Gastrocnemius medialis (tissue), 4 donors: ENCODE measurements at regions not wholly inside any gene's neighbourhood (a gene's known extent, or its start where the extent isn't known, plus 50 kb on each side); places are given as distances from the start of the nearest gene placed in this dataset.

Experiments used
- CTCF ChIP-seq, 5 experiments: fragments of 450-650 bp in 3 of 5; fragments of 200-600 bp in 2 of 5; sonication (generic) in 2 of 5; IDR thresholded peaks in 4 of 5; conservative IDR thresholded peaks in 1 of 5; 1 replicate in 4 of 5; 2 replicates in 1 of 5; pipeline ENCODE4 v1.5.1; 2016 to 2019; ENCODE audit warnings: antibody characterized with exemption in 5 of 5, mild to moderate bottlenecking in 3 of 5, moderate library complexity in 3 of 5
- POLR2A ChIP-seq, 2 donors: fragments of 450-650 bp; IDR thresholded peaks; one replicate each; pipeline ENCODE4 v1.6.1; 2017; ENCODE audit warnings: antibody characterized with exemption in 2 of 2, mild to moderate bottlenecking in 2 of 2, moderate library complexity in 2 of 2

- no peak for TF ChIP-seq CTCF (IDR thresholded peaks at IDR 0.05 in 4 of 5, conservative IDR thresholded peaks at IDR 0.05 in 1 of 5)
- no peak for TF ChIP-seq POLR2A (IDR thresholded peaks at IDR 0.05)
Observed at GRCh38 chr2:215540658-215541057, 104.8 kb upstream of the FN1 start.
